ENCODE measurements at regions not wholly inside any gene's neighbourhood (a gene's known extent, or its start where the extent isn't known, plus 50 kb on each side); places are given as distances from the start of the nearest gene placed in this dataset.

DNA sequence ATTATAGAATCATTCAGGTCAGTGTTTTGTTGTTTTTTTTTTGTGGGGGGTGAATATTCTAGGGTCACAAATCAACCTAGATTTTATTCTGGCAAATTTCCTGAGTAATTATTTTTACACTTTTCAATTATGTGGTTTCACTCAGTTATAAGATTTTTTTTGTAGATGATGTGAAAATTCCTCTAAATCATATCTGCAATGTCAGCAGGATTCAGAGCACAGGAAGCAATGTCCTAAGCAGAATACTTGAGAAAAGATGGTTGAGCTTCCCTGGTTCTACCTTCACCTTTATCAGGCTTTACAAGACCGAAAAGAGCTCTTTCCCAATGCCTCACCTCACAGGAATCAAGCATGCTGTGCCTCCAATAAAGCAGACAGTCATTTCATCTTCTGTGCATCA lies 124.3 kb downstream of the SLC41A2 start:
- H3K4me2 ChIP-seq (ENCODE audit: low read length), result no peak overlapping the region
- no peak overlapping the region for H2AFZ ChIP-seq (ENCODE audit: low read length)
- H3K27ac ChIP-seq (ENCODE audit: low read depth, low read length, poor library complexity, severe bottlenecking), result no peak overlapping the region
- no peaks in the 10 kb centered on the region for H3K9me3 ChIP-seq (ENCODE audit: low read length)
- no peak overlapping the region for H3K9ac ChIP-seq (ENCODE audit: low read length)
- H3F3A ChIP-seq (ENCODE audit: insufficient read depth, low read length), result no peaks in the 10 kb centered on the region
- H3K36me3 ChIP-seq (ENCODE audit: insufficient read depth, low read length), result no peaks in the 10 kb centered on the region
- no peaks in the 10 kb centered on the region for H3K9me2 ChIP-seq (ENCODE audit: low read depth, low read length)
- H4K20me1 ChIP-seq (ENCODE audit: insufficient read depth, low read length), result no peaks in the 10 kb centered on the region
- no peaks in the 10 kb centered on the region for H3K79me2 ChIP-seq (ENCODE audit: insufficient read depth, low read length)
- no peaks in the 10 kb centered on the region for H3K27me3 ChIP-seq (ENCODE audit: insufficient read depth, low read length)
- TF ChIP-seq, protein P1, sequence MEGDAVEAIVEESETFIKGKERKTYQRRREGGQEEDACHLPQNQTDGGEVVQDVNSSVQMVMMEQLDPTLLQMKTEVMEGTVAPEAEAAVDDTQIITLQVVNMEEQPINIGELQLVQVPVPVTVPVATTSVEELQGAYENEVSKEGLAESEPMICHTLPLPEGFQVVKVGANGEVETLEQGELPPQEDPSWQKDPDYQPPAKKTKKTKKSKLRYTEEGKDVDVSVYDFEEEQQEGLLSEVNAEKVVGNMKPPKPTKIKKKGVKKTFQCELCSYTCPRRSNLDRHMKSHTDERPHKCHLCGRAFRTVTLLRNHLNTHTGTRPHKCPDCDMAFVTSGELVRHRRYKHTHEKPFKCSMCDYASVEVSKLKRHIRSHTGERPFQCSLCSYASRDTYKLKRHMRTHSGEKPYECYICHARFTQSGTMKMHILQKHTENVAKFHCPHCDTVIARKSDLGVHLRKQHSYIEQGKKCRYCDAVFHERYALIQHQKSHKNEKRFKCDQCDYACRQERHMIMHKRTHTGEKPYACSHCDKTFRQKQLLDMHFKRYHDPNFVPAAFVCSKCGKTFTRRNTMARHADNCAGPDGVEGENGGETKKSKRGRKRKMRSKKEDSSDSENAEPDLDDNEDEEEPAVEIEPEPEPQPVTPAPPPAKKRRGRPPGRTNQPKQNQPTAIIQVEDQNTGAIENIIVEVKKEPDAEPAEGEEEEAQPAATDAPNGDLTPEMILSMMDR (IDR thresholded peaks at IDR 0.05; ENCODE audit: low read length), result no peak
- no peak for TF ChIP-seq EZH2 (IDR thresholded peaks at IDR 0.05; ENCODE audit: borderline replicate concordance, low read length)
- H3K4me3 ChIP-seq (ENCODE audit: low read depth, low read length, poor library complexity, severe bottlenecking), result no peak overlapping the region
- no peaks in the 10 kb centered on the region for H3K4me1 ChIP-seq (ENCODE audit: insufficient read depth, low read length, severe bottlenecking)

DNA sequence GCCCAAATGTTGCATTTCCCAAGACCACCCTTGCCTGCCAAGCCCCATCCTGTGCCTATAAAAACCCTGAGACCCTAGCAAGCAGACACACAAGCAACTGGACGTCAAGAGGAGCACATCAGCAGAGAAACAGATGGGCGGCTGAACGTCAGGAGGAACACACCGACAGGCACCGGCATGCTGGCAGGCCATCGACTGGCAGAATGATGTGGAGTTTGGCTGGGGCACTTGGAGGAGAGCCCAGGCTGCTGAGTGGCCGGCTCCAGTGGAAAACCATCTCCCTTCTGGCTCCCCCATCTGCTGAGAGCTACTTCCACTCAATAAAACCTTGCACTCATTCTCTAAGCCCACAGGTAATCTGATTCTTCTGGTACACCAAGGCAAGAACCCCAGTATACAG lies 130.1 kb downstream of the SLC41A2 start:
- TF ChIP-seq EZH2 (IDR thresholded peaks at IDR 0.05; ENCODE audit: borderline replicate concordance, low read length), result no peak
- no peak overlapping the region for H3K4me3 ChIP-seq (ENCODE audit: low read depth, low read length, poor library complexity, severe bottlenecking)
- no peaks in the 10 kb centered on the region for H3K36me3 ChIP-seq (ENCODE audit: insufficient read depth, low read length)
- no peaks in the 10 kb centered on the region for H4K20me1 ChIP-seq (ENCODE audit: insufficient read depth, low read length)
- no peaks in the 10 kb centered on the region for H3K9me2 ChIP-seq (ENCODE audit: low read depth, low read length)
- no peak overlapping the region for H3K9ac ChIP-seq (ENCODE audit: low read length)
- no peak overlapping the region for H3K4me2 ChIP-seq (ENCODE audit: low read length)
- no peaks in the 10 kb centered on the region for H3K4me1 ChIP-seq (ENCODE audit: insufficient read depth, low read length, severe bottlenecking)
- H3K9me3 ChIP-seq (ENCODE audit: low read length), result no peaks in the 10 kb centered on the region
- no peaks in the 10 kb centered on the region for H3F3A ChIP-seq (ENCODE audit: insufficient read depth, low read length)
- H2AFZ ChIP-seq (ENCODE audit: low read length), result no peak overlapping the region
- H3K79me2 ChIP-seq (ENCODE audit: insufficient read depth, low read length), result no peaks in the 10 kb centered on the region
- H3K27me3 ChIP-seq (ENCODE audit: insufficient read depth, low read length), result no peaks in the 10 kb centered on the region
- no peak overlapping the region for H3K27ac ChIP-seq (ENCODE audit: low read depth, low read length, poor library complexity, severe bottlenecking)

- Histone ChIP-seq H2AFZ (ENCODE audit: low read length) (no peak overlapping the region), H3F3A (ENCODE audit: insufficient read depth, low read length) (no peaks in the 10 kb centered on the region), H3K4me2 (ENCODE audit: low read length) (no peak overlapping the region), H3K4me3 (ENCODE audit: low read depth, low read length, poor library complexity, severe bottlenecking) (no peak overlapping the region), H3K27ac (ENCODE audit: low read depth, low read length, poor library complexity, severe bottlenecking) (no peak overlapping the region), H3K9me3 (ENCODE audit: low read length) (no peaks in the 10 kb centered on the region), H3K27me3 (ENCODE audit: insufficient read depth, low read length) (no peaks in the 10 kb centered on the region), H3K9ac (ENCODE audit: low read length) (no peak overlapping the region), H3K9me2 (ENCODE audit: low read depth, low read length) (no peaks in the 10 kb centered on the region), H3K79me2 (ENCODE audit: insufficient read depth, low read length) (no peaks in the 10 kb centered on the region), H3K36me3 (ENCODE audit: insufficient read depth, low read length) (no peaks in the 10 kb centered on the region), H4K20me1 (ENCODE audit: insufficient read depth, low read length) (no peaks in the 10 kb centered on the region), H3K4me1 (ENCODE audit: insufficient read depth, low read length, severe bottlenecking) (no peaks in the 10 kb centered on the region)
- no peak for TF ChIP-seq EZH2 (IDR thresholded peaks at IDR 0.05; ENCODE audit: borderline replicate concordance, low read length)
- TF ChIP-seq, protein P1 (IDR thresholded peaks at IDR 0.05; ENCODE audit: low read length), result peak; percentile 36; the same call in 1 of the 2 replicates
These were observed 130.5 kb downstream of the SLC41A2 start for GRCh38 chr12:104827587-104827986.

DNA sequence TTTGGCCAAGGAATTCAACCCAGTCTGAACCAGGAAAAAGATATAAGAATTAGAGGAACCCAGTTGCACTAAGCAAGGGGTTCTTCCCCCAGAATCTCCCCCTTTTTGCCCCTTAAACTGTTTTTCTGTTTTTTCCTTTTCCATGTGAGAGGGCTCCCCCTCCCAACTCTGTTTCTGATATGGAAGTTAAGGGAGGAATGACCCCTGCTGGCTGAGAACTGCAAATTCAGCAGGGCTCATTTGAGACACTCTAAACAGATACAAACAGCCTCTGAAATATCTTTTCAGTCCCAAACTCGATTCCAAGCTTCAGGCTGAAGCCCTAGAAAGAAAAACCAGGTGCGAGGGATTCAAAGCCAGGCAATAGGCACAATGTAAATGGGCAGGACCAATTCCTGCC lies 132.7 kb downstream of the SLC41A2 start:
- Histone ChIP-seq H3K36me3 (ENCODE audit: insufficient read depth, low read length) (no peaks in the 10 kb centered on the region), H3K27me3 (ENCODE audit: insufficient read depth, low read length) (no peaks in the 10 kb centered on the region), H3K4me2 (ENCODE audit: low read length) (no peak overlapping the region), H3K4me1 (ENCODE audit: insufficient read depth, low read length, severe bottlenecking) (no peaks in the 10 kb centered on the region), H3K9me2 (ENCODE audit: low read depth, low read length) (no peaks in the 10 kb centered on the region), H2AFZ (ENCODE audit: low read length) (no peak overlapping the region), H3K27ac (ENCODE audit: low read depth, low read length, poor library complexity, severe bottlenecking) (no peak overlapping the region), H3K9ac (ENCODE audit: low read length) (no peak overlapping the region), H3K4me3 (ENCODE audit: low read depth, low read length, poor library complexity, severe bottlenecking) (no peak overlapping the region), H3F3A (ENCODE audit: insufficient read depth, low read length) (no peaks in the 10 kb centered on the region), H3K79me2 (ENCODE audit: insufficient read depth, low read length) (no peaks in the 10 kb centered on the region), H3K9me3 (ENCODE audit: low read length) (no peaks in the 10 kb centered on the region), H4K20me1 (ENCODE audit: insufficient read depth, low read length) (no peaks in the 10 kb centered on the region)
- TF ChIP-seq EZH2 (IDR thresholded peaks at IDR 0.05; ENCODE audit: borderline replicate concordance, low read length), result no peak
- TF ChIP-seq, protein P1 (IDR thresholded peaks at IDR 0.05; ENCODE audit: low read length), result peak; percentile 11; the same call in 1 of the 2 replicates

Measured in OCI-LY1 (cell line).